Stimulated activated CD4-positive, alpha-beta T cell treated with anti-CD3 and anti-CD28 coated beads, Interleukin-15, amount 100 ng/mL, for 24 hours (primary cell): ENCODE measurements at regions not wholly inside any gene's neighbourhood (a gene's known extent, or its start where the extent isn't known, plus 50 kb on each side); places are given as distances from the start of the nearest gene placed in this dataset.

Experiments
- DNase-seq: peaks from one replicate; pipeline ENCODE4 v3.0.0-alpha.2; 2020

DNA sequence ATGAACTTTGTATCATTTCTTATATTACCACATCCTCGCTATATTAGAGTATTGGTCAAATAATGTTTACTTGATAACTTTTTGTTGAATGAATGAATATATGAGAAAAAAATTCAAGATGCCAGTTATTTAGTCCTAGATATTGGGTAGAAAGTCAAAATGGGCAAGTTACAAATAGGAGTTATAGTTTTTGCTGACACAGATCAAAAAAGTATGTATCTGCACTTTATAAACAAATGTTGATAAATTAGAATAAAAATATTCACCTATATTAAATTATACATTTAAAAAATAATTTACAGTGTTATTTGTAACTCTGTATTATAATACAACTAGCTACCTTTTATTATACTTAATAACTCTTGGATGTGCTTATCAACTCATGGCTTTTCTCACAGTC is 57.8 kb upstream of the NDST4 start:
- DNase-seq = no peak

DNA sequence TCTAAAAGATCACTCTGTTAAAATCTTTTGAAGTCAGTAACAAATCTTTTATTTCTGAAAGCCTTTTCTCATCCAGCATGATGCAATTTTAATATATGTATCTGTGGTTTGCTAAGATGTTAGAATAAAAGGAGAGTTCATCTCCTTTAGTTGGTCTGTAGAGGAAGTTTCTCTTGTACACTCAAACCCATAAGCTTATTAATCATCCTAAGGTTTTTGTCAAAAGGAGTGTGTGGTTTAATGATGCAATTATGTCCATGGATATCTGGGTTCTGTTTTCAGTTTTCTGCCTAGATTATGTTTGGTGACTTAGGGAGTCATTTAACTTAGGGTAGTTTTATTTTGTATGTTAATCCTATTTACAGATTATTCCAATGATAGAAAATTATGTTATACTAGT is 52.1 kb upstream of the NDST4 start:
- no peak for DNase-seq
